GM21360 (cell line): ENCODE measurements at regions not wholly inside any gene's neighbourhood (a gene's known extent, or its start where the extent isn't known, plus 50 kb on each side); places are given as distances from the start of the nearest gene placed in this dataset.
"Not testable (repeated sequence)": the region's sequence is repeated elsewhere in the genome, so short reads cannot be mapped to it uniquely, and the experiment has no call there.

Experiments used
- ATAC-seq: cut with Tn5 transposase; IDR thresholded peaks from one replicate; pipeline ENCODE4 v1.9.1; 2021; ENCODE audit warnings: mild to moderate bottlenecking, moderate library complexity; ENCODE audit not compliant: unreplicated experiment

- ATAC-seq: no peak
Observed at GRCh38 chr5:67954351-67954750, 261.2 kb upstream of the PIK3R1 start.

- ATAC-seq: no peak
Observed at GRCh38 chr5:67942421-67942820, 273.1 kb upstream of the PIK3R1 start.

GRCh38 chr5:67941614-67942401 lies 273.7 kb upstream of the PIK3R1 start:
- no peak for ATAC-seq

- no peak for ATAC-seq
Observed at GRCh38 chr5:67935908-67936566, 279.5 kb upstream of the PIK3R1 start.

- no peak for ATAC-seq
Observed at GRCh38 chr5:67934976-67935375, 280.6 kb upstream of the PIK3R1 start.

GRCh38 chr5:67925511-67925910 lies 290.0 kb upstream of the PIK3R1 start:
- no peak for ATAC-seq

- no peak for ATAC-seq
Observed at GRCh38 chr5:67921004-67921601, 294.5 kb upstream of the PIK3R1 start.

- not testable (repeated sequence) for ATAC-seq
Observed at GRCh38 chr5:67919532-67919931, 296.0 kb upstream of the PIK3R1 start.

- ATAC-seq: no peak
Observed at GRCh38 chr5:67917561-67917960, 298.0 kb upstream of the PIK3R1 start.

- no peak for ATAC-seq
Observed at GRCh38 chr5:67910546-67910945, 305.0 kb upstream of the PIK3R1 start.

- ATAC-seq: no peak
Observed at GRCh38 chr5:67908126-67908765, 307.3 kb upstream of the PIK3R1 start.

GRCh38 chr5:67904366-67904765 lies 311.2 kb upstream of the PIK3R1 start:
- ATAC-seq: no peak

- ATAC-seq: no peak
Observed at GRCh38 chr5:67903656-67904055, 311.9 kb upstream of the PIK3R1 start.

GRCh38 chr5:67903121-67903520 lies 312.4 kb upstream of the PIK3R1 start:
- ATAC-seq: no peak

GRCh38 chr5:67902497-67902830 lies 313.1 kb upstream of the PIK3R1 start:
- ATAC-seq: no peak

- ATAC-seq: no peak
Observed at GRCh38 chr5:67901814-67902496, 313.6 kb upstream of the PIK3R1 start.

- ATAC-seq: no peak
Observed at GRCh38 chr5:67900514-67900913, 315.0 kb upstream of the PIK3R1 start.

GRCh38 chr5:67897980-67898379 lies 317.6 kb upstream of the PIK3R1 start:
- no peak for ATAC-seq

GRCh38 chr5:67897431-67897830 lies 318.1 kb upstream of the PIK3R1 start:
- ATAC-seq: no peak

GRCh38 chr5:67896930-67897313 lies 318.6 kb upstream of the PIK3R1 start:
- no peak for ATAC-seq

GRCh38 chr5:67896311-67896929 lies 319.1 kb upstream of the PIK3R1 start:
- no peak for ATAC-seq
